IPS DF 4.7 (cell line): ENCODE measurements at regions not wholly inside any gene's neighbourhood (a gene's known extent, or its start where the extent isn't known, plus 50 kb on each side); places are given as distances from the start of the nearest gene placed in this dataset.

ENCODE experiments used
- DNase-seq: peaks from one replicate; pipeline ENCODE4 v3.0.0-alpha.2; 2013; ENCODE audit warnings: low spot score; ENCODE audit errors: extremely low read depth

DNA sequence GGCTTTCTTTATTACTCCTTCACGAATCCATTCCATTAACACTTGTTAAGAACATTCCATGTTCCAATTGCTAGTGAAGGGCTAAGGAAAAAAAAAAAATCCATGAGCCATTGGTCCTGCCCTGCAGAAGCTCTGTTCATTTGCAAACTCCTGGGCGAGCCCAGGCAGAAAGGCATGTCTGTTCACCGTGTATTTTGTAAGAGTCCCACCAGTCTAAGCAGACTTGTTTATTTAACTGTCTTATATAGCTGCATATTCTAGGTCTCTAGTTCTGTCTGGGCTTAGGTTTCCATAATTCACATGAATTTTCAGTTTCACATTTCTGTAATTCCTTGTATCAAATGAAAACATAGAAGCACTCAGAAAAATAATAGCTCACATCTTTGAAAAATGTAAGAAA, 97.4 kb upstream of the POU2AF2 start:
- DNase-seq, result no peak

DNA sequence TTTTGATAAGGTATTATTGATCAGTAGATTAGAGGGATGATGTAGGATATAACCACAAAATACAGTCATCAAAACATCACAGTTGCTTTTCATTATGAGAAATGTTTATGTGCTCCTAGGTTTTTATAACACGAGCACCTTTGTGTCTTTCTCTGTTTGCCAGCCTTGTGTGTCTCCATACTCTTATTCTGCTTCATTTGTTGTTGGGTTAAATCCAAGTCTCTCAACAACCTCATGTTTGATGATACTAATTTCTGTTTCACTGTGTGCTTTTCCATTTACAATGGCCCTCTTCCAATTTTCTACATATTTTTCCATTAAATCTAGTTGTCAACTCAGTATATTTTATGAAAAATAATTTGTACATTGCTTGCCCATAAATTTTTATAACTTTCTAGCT, 107.7 kb upstream of the POU2AF2 start:
- DNase-seq, result no peak

DNA sequence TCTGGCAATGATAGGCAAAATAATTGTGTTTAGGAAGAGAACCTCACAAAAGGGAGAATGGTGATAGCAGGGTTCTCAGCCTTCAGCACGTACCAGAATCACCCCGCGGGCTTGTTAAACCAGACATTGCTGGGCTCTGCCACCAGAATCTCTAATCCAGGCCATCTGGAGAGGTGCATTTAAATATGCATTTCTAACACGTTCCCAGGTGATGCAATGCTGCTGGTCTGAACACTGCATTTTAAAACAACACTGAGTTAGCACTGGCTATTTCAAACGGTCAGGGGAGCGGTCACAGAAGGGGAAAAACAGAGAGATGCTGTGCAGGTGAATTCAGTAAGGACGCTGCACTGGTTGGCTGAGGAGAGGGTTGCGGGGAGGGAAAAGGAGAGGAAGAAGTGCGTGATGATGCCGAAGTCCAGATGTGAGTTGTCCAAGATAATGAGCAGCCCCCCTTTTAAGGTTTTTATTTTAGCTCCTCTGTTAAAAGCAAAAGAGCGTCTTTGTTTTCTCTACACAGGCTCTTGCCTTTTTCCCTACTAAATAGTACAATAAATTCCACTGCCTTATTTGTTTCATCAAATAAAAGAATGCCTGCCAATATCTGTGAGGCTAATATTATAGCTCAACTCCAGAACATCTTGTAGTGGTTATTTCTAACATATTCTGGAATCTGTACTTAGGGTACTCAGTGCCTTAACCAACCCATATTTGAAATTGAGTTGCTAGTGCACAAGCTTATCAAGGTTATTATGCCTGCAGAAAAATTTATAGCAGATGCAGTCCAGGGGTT, 109.6 kb upstream of the POU2AF2 start:
- DNase-seq, result no peak

DNA sequence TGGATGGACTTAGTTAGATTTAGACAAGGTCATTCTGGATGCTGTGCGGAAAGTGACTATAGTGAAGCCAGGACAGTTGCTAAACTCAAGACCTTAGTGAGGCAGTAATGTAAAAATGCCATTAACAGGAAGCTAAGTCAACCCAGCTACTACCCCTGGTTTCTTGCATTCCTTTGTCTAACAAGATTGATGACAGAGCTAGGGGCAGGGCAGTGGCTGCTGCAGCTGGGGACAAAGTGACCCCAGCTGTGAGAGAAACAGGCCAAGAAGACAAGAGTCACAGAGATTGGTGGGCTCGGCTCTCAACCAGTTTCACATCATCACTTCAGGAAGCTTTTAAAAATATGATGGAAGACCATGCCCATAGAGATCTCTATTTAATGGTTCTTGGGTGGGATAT, 110.4 kb upstream of the POU2AF2 start:
- no peak for DNase-seq

DNA sequence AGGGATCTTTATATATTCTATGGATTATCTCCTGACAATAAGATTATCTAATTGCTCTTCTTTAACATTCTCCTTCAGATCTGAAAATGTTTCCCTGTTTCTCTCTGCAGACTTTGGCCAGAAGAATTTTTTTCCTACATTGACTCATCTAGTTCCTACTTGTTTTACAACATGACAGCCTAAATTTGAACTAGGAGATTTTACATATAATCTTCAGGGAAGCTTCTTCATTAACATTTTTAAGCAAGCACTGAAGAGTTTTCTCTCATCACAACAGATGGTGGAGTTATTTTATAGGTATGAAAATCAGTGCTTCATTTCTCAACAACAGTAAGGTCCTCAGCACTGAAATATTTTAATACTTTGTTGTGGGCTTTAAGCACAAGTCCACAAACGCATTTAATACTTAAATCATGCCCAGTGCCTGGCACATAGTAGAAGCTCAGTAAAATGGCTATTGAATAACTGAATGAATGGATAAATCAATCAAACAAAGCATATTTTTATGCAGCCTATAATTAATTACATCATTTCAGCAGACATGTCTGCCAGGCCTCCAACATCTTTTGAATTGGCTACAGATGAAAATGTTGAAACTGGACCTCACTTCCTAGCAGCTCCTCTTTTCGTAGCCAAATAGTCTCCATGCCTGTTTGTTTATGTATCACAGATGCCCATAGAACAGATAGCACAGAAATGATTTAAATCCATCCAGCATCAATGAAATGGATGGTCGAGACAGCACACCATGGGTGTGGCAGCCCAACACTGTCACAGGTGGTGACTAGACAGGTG, 117.3 kb upstream of the POU2AF2 start:
- DNase-seq, result no peak

DNA sequence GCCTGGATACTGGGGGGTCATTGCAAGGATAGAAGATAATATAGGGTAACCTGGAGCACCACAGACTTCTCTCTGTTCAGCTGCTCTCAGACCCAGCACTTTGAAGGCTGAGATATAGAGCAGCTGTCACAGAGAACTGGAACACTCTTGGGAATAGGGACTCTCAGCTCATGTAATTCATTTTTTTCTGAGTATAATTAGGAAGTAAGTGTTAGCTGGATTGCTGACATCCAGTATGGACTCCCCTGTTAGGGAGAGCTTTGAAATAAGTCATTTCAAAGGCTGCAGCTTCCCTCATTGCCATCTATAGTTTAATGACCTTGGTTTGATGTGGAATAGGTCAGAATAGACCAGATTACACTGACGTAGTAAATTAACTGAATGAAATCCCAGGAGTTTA, 120.8 kb upstream of the POU2AF2 start:
- no peak for DNase-seq

DNA sequence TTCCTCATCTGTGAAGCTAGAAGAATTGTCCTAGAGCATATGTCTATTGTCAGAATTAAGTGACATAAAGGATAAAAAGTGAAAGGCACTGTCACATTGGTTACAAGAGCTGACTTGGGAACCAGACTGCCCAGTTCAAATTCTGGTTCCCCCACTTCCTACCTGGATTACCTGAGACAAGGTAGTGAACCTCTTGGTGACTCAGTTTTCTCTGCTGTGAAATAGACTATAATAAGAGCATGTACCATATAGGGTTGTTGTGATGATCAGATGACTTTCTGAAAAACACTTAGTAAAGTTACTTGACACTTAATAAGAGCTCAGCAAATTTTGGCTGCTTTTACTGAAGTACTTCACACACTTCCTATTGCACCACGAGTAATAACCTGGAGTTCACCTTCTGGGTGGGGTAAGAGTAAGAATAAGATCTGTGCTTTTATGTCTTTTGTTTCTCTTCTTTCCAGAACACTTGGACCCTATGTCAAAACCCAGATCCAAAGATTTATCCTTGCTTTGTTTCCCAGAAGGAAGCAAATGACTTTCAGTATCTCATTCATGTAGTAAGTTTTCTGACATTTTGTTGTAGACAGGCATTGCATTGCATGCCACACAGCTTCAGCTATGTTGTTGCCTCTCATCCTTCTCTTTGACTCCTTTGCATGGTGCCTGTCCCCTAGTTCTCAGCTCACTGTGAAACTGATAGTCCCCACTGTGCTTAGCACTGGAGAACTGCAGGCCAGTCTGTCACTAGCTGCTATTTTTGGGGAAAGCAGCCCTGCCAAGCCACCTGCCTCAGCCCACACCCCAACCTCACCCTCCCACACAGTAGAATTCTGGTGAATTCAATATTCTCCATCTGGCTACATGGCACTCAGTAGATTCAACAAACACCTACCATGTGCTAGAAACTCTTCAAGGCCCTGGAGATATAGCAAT, 121.8 kb upstream of the POU2AF2 start:
- no peak for DNase-seq

DNA sequence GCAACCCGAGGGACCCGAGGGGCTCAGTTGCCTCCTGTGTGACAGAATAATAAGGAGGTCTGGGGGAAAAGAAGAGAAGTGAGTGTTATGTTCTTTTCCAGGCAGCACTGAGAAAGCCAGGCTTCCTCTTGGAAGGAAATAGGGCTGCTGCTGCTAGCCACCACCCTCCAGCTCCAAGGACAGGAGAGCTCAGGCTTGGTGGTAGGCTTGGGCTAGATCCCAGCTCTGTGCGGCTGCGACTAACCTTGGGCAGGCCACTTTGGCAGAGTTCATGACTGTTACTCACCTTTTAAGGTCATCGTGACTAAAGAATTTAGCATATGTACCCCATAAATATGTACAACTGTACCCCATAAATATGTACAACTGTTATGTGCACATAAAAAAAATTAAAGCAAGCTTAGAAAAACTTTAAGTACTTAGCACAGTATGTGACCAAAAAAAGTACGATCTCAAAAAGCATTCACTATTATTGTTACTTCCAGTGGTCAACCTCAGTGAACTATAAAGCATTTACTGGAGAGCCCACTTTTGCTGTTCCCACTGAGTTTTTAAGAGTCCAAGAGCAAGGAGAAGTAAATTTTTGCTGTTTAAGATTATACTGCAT, 124.7 kb upstream of the POU2AF2 start:
- no peak for DNase-seq

DNA sequence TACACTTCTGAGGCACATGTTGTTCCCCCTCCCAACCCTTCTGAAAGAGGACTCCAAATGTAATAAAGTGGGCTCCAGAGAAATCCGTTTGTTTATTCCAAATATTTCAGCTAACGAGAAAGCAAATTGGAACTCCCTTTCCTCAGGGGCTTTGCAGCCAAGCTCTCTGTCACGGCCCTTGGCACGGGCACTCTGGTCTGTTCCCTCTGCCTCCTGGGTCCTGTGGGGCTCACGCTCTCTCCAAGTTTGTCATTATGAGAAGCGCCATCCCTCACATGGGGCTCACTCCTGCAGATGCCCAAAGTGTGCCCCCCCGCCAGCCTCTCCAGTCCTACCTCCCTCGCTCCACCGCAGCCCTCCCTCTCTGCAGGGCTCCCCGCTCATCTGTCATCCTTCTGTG, 125.4 kb upstream of the POU2AF2 start:
- no peak for DNase-seq

DNA sequence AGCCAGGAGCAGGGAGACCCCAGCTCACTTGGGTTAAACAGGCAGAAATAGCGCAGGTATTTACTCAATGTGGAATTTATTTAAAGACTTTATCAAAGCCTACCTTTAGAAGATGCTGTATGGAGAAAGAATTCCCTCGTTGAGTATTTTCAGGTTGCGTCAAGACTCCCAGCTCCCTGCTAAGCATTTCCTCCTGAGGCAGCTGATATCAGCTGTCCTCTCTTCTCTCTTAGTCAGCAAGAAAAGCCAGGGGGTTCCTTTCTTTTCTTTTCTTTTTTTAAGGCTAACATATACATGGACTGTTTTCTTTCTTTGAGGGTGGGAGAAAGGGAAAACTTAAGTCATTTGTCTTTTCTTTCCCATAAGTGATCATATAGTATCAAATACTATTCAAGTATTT, 125.8 kb upstream of the POU2AF2 start:
- no peak for DNase-seq

DNA sequence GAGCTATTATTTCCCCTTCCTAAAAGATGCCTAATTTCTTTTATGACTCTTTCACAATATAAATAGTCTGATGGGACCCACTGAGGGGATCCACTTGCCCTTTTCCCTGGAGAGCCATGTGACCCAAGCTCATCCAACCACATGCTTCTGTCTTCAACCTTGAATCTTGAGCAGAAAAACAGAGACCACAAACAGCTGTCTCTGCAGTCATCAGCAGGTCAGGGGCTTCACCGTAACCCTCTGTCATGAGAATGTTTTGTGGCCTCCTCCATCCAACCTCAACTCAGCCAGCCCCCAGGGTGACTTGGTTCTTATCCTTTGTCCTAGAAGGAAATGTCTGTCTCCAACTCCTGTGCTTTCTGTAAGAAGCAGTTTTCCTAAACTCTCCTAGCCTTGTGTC, 129.6 kb upstream of the POU2AF2 start:
- DNase-seq, result no peak

DNA sequence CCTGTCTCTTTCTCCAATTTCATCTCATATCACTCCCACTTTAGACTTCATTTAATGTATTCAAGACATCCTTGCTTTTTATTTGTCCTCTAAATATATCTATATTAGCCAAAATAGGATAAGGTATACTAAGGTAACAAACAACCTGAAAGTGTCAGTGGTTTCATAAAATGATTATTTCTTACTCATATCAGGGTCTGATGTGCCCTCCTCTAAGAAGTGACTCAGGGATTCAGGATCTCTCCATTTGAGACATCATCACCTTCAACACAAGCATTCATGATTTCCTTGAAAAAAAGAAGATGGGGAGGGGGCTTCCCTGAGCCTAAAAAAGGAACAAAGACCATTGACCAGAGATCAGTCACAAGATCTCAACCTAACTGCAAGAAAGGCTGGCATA, 131.4 kb upstream of the POU2AF2 start:
- DNase-seq, result no peak

DNA sequence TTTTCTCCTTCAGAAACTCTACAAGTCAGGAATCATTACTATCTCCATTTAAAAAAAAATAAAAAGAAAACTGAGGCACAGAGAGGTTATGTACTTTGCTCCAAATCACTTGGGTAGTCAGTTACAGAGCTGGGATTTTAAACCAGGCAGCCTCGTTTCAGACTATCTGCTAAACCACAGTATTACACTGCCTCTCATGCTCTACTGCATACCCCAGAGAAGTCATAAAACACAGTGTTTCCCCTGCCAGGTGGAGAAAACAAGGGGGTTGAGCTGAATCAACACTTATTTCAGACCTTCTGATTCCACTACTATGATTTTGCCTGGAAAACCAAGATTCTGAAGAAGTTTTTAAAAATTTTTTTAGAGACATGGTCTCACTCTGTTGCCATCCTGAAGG, 132.9 kb upstream of the POU2AF2 start:
- DNase-seq, result no peak

DNA sequence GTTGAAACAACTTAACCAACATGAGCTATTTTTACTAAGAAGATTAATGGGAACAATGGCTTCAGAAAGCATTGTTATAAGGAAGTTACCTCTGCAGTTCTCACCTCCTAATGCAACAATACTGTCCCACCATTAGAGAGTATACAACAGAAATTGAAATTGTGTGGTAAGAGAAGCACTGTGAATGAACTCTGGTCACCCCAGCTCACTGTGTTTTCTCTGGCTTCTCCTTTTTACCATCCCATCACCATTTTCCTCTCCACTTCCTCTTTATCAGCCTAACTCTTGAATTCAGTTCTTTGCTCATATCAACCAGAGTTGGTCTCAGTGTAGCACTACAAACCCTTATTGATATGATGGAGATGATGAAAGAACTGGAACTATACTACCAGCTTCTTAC, 138.0 kb upstream of the POU2AF2 start:
- DNase-seq, result no peak

DNA sequence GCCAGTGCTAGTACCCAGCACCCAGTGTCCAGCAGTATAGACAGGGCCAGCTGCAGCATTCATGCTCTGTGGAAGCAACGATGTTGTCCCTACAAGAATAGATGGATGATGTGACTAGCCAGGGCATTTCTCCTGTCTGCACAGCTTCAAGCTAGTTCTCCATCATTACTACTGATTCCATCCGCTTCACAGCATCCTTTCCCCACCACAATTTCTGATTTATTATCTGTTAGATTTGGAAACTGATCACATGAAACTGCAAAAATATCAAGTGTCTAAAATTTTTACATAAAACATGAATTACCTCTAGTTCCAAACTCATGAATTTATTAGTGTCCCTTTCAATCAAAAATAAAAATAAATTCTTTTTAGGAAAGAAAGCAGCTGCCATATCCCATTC, 138.9 kb upstream of the POU2AF2 start:
- DNase-seq, result no peak

DNA sequence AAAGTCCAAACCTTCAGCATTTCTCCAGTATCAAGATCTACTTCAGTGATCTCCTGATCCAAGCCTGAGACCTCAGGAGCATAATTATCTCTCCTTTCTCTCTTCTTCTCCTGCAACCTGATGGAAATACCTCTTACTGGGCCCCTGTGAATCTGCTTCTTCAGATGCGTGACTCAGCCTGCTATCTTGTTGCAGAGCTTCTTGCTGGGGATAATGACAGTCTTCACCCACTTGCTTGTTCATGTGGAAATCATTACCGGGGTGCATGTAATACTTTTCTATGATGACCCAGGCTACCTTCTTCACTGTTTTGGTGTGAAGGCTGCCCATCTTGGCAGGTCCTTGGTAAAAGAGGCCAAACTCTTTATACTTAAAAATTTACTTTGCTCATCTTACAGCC, 140.0 kb upstream of the POU2AF2 start:
- no peak for DNase-seq

DNA sequence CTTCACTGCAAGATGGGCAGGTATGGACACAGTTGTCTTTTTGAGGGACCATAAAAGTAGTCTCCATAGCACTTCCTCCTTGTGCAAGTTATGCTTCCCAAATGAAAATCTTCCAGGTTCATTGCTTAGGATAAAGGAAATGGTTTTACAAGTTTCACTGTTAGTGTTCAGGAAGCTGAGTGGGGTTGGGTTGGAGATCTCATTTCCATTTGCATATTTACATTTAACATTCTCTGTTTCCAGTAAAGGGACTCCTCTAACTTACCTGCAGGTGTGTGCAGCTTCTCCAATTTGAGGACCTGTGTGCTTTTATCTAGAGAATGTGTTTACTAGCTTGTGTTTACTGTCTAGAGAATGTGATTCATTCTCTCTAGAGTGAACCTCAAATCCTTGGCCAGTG, 141.3 kb upstream of the POU2AF2 start:
- no peak for DNase-seq

DNA sequence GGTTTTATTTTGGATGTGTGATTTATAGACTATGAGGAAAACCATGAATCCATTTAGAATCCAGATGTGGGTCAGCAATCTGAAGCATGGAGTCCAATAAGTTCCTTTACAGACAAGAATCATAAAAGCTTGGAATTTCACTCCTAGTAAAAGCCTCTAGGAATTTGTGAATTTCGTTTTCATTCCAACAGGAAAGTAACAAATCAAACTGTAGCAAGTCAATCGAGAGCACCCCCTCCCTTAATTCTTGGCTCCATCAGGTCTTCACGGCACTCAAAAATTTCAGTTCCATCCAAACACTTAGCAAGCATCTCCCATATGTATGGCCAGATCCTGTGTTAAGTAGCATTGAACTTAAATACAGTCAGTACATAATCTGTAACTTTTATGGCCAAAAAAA, 143.6 kb upstream of the POU2AF2 start:
- no peak for DNase-seq

DNA sequence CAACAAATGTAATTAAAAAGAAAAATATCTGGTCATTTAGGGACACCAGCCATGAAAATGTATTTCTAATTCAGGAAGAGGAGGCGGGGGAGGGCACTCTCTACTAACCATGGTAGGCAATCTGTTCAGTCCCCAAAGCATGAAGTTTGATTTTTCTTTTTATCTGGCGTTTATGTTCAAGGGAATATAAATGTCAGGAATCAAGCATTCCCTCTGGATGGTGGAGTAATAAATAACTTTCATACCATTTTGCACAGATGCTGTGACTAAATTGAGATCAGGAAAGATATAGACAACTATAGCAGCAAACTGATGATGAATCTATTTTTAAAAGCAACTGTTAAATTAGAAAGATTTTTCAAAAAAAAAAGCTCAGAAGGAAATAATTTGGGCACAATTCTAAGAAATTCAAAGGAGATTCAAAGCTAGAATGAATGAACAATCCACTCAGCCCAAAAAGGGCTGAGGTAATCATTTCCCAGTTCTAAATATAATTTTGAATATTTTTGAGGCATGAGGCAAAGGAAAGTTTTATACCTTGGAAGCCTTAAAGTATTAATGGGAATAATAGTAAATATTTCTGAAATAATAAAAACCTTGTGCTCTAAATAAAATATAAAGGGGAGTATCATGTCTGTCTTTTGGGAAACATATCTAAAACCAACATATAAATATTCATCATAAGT, 146.4 kb upstream of the POU2AF2 start:
- DNase-seq, result no peak

DNA sequence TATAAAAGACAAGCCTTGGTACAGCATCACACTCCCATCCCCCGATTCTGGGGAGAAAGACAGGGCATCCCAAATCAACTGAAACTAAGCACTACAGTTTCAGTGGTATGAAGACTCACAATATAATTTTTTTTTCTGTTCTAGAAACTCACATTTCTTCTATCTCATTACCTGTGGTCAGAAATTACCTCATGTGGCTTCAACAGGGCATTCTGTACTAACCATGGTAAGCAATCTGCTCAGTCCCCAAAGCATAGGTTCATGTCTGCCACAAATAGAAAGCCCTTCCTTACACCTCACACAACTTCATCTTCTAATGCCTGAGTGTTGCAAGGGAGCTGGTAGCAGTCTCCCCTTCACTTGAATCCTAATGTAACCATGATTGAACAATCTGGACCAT, 147.4 kb upstream of the POU2AF2 start:
- no peak for DNase-seq

DNA sequence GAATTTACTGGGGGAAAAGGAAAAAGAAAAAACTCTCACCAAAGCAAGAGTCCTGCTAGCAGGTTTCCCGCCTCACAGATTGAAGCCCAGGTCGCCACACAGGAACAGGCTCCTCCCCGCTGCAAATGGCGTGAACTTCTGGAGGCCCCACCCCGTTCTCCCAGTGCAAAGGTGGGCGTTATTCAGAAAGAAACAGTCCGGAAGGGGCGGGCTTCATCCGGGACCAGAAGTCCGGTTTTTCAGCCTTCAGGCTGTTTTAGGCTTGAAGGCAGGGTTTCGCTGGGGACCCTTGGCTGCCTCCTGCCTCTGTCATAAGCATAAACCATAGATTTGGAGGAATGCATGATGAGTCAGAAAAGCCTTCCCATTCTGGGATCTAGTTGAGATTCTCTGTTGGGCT, 148.3 kb upstream of the POU2AF2 start:
- no peak for DNase-seq
